Peyer's patch (tissue), 4 donors: ENCODE measurements at regions not wholly inside any gene's neighbourhood (a gene's known extent, or its start where the extent isn't known, plus 50 kb on each side); places are given as distances from the start of the nearest gene placed in this dataset.

Experiments used
- DNase-seq, 3 donors: peaks; one replicate each; pipeline ENCODE4 v3.0.0-alpha.2; 2017 to 2019
- H3K27ac ChIP-seq, 4 donors: fragments of 200-600 bp; sonication (generic); one replicate each; pipeline ENCODE4 v1.5.1; 2016 to 2019
- H3K27me3 ChIP-seq, 2 donors: fragments of 200-600 bp; sonication (generic); one replicate each; pipeline ENCODE4 v1.5.1; 2019
- H3K36me3 ChIP-seq, 3 donors: fragments of 200-600 bp; sonication (generic); one replicate each; pipeline ENCODE4 v1.5.1; 2016 to 2019
- H3K4me1 ChIP-seq, 4 donors: fragments of 200-600 bp; sonication (generic); one replicate each; pipeline ENCODE4 v1.5.1; 2016 to 2019
- H3K4me3 ChIP-seq, 4 donors: fragments of 200-600 bp; sonication (generic); 1 replicate in 3 of 4; 2 replicates in 1 of 4; pipeline ENCODE4 v1.5.1; 2016 to 2019; ENCODE audit warnings: mild to moderate bottlenecking in 1 of 4
- H3K9me3 ChIP-seq, 4 donors: fragments of 200-600 bp; sonication (generic); one replicate each; pipeline ENCODE4 v1.5.1; 2016 to 2019; ENCODE audit warnings: mild to moderate bottlenecking in 1 of 4
- CTCF ChIP-seq, 6 experiments: fragments of 450-650 bp in 4 of 6; fragments of 200-600 bp in 2 of 6; sonication (generic) in 1 of 6; IDR thresholded peaks; one replicate each; pipeline ENCODE4 v1.5.1; 2017 to 2019; ENCODE audit warnings: antibody characterized with exemption in 6 of 6, mild to moderate bottlenecking in 3 of 6, moderate library complexity in 1 of 6
- POLR2A ChIP-seq, 2 donors: fragments of 450-650 bp; IDR thresholded peaks; one replicate each; pipeline ENCODE4 v1.5.1; 2017; ENCODE audit warnings: antibody characterized with exemption in 2 of 2, mild to moderate bottlenecking in 2 of 2, moderate library complexity in 2 of 2

- Histone ChIP-seq H3K27me3 (no peaks in the 10 kb centered on the region), H3K9me3 (no peaks in the 10 kb centered on the region), H3K4me1 (peaks cover 0 to 3% (median 0%) of the 10 kb centered on the region in 4 donors), H3K4me3 (no peak overlapping the region), H3K27ac (no peak overlapping the region), H3K36me3 (no peaks in the 10 kb centered on the region)
- DNase-seq, result peak in 1 of 3 donors; percentile 1
- TF ChIP-seq POLR2A (IDR thresholded peaks at IDR 0.05) (no peak), CTCF (IDR thresholded peaks at IDR 0.05) (no peak)
Measured at GRCh38 chr7:125061-125475, 67.3 kb upstream of the FAM20C start.

GRCh38 chr7:125661-126060, 66.7 kb upstream of the FAM20C start:
- DNase-seq, result no peak
- Histone ChIP-seq H3K9me3 (no peaks in the 10 kb centered on the region), H3K4me1 (peaks cover 0 to 3% (median 0%) of the 10 kb centered on the region in 4 donors), H3K4me3 (no peak overlapping the region), H3K27me3 (no peaks in the 10 kb centered on the region), H3K36me3 (no peaks in the 10 kb centered on the region), H3K27ac (no peak overlapping the region)
- TF ChIP-seq POLR2A (IDR thresholded peaks at IDR 0.05) (no peak), CTCF (IDR thresholded peaks at IDR 0.05) (no peak)

- DNase-seq, result no peak
- Histone ChIP-seq H3K4me1 (peaks cover 0 to 8% (median 0%) of the 10 kb centered on the region in 4 donors), H3K4me3 (no peak overlapping the region), H3K9me3 (no peaks in the 10 kb centered on the region), H3K27me3 (no peaks in the 10 kb centered on the region), H3K36me3 (no peaks in the 10 kb centered on the region), H3K27ac (no peak overlapping the region)
- TF ChIP-seq POLR2A (IDR thresholded peaks at IDR 0.05) (no peak), CTCF (IDR thresholded peaks at IDR 0.05) (no peak)
Measured at GRCh38 chr7:126368-126767, 66.0 kb upstream of the FAM20C start.

- TF ChIP-seq CTCF (IDR thresholded peaks at IDR 0.05), result no peak
- TF ChIP-seq POLR2A (IDR thresholded peaks at IDR 0.05), result no peak
- peaks cover 0 to 10% (median 0%) of the 10 kb centered on the region in 4 donors for H3K4me1 ChIP-seq
- H3K4me3 ChIP-seq, result no peak overlapping the region
- H3K9me3 ChIP-seq, result no peaks in the 10 kb centered on the region
- no peaks in the 10 kb centered on the region for H3K36me3 ChIP-seq
- H3K27me3 ChIP-seq, result no peaks in the 10 kb centered on the region
- peak in 1 of 3 donors; percentile 37 for DNase-seq
- H3K27ac ChIP-seq, result no peak overlapping the region
Measured at GRCh38 chr7:127064-127598, 65.2 kb upstream of the FAM20C start.

- no peak for DNase-seq
- Histone ChIP-seq H3K9me3 (no peaks in the 10 kb centered on the region), H3K27ac (no peak overlapping the region), H3K36me3 (no peaks in the 10 kb centered on the region), H3K4me1 (peaks cover 0 to 10% (median 0%) of the 10 kb centered on the region in 4 donors), H3K27me3 (no peaks in the 10 kb centered on the region), H3K4me3 (no peak overlapping the region)
- no peak for TF ChIP-seq POLR2A (IDR thresholded peaks at IDR 0.05)
- TF ChIP-seq CTCF (IDR thresholded peaks at IDR 0.05), result no peak
Measured at GRCh38 chr7:128171-129080, 63.9 kb upstream of the FAM20C start.
